ENCODE measurements at regions not wholly inside any gene's neighbourhood (a gene's known extent, or its start where the extent isn't known, plus 50 kb on each side); places are given as distances from the start of the nearest gene placed in this dataset.

GRCh38 chr2:133954636-133955035 lies 299.2 kb upstream of the MGAT5 start:
- TF ChIP-seq CTCF (IDR thresholded peaks at IDR 0.05) = no peak
- Mint-ChIP-seq H3K4me3 (no peak overlapping the region), H3K4me1 (peaks cover 10% of the 10 kb centered on the region), H3K27ac (no peak overlapping the region), H3K27me3 (ENCODE audit: low read depth, poor library complexity) (no peaks in the 10 kb centered on the region), H3K9me3 (no peaks in the 10 kb centered on the region), H3K36me3 (ENCODE audit: low read depth) (no peaks in the 10 kb centered on the region)
- no peak for DNase-seq

GRCh38 chr2:133955169-133955568 lies 298.7 kb upstream of the MGAT5 start:
- Mint-ChIP-seq H3K27ac (no peak overlapping the region), H3K4me1 (peaks cover 10% of the 10 kb centered on the region), H3K4me3 (no peak overlapping the region), H3K9me3 (no peaks in the 10 kb centered on the region), H3K36me3 (ENCODE audit: low read depth) (no peaks in the 10 kb centered on the region), H3K27me3 (ENCODE audit: low read depth, poor library complexity) (no peaks in the 10 kb centered on the region)
- no peak for TF ChIP-seq CTCF (IDR thresholded peaks at IDR 0.05)
- DNase-seq = no peak

GRCh38 chr2:133956434-133956935 lies 297.4 kb upstream of the MGAT5 start:
- TF ChIP-seq CTCF (IDR thresholded peaks at IDR 0.05) = no peak

DNA sequence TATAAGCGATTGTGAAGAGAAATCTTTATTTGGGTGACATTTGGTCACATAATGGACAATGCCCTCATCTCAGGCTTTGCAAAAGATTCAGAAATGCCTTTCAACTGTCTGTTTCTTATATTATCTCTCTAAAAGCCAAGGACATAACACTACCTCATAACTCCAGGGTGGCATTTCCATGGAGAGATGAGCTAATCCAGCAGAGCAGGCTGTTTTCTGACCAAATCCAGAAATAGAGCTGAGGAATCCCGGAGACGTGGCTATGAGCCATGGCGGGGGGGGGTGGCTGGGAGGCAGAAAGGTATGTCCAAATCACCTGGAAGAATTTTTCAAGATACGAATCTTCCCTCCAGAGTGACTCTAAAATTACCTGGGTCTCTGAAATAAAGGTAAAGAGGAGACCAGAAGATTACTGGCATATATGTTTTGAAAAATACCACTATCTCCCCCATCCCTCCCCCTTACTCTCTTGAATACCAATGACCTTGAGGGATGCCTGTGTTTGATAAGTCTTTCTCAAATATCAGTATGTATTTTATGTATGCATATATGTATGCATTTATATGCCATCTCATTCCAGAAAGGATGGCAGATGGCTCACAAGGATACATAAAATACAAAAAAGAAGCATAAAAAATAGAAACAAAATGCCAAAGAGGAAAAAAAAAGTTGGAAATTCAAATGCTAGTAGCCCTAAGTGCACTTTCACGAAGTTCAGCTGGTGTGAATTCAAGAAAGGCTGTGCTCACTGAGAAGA lies 296.0 kb upstream of the MGAT5 start:
- no peak overlapping the region for H3K4me3 Mint-ChIP-seq
- no peak overlapping the region for H3K27ac Mint-ChIP-seq
- H3K36me3 Mint-ChIP-seq (ENCODE audit: low read depth) = no peaks in the 10 kb centered on the region
- H3K9me3 Mint-ChIP-seq = no peaks in the 10 kb centered on the region
- no peak for DNase-seq
- no peaks in the 10 kb centered on the region for H3K27me3 Mint-ChIP-seq (ENCODE audit: low read depth, poor library complexity)
- TF ChIP-seq CTCF (IDR thresholded peaks at IDR 0.05) = no peak
- H3K4me1 Mint-ChIP-seq = peaks cover 10% of the 10 kb centered on the region

More at GRCh38 chr2:133956434-133956935, 297.4 kb upstream of the MGAT5 start:
- H3K4me3 Mint-ChIP-seq = no peak overlapping the region
- no peaks in the 10 kb centered on the region for H3K36me3 Mint-ChIP-seq (ENCODE audit: low read depth)
- H3K27ac Mint-ChIP-seq = no peak overlapping the region
- no peak for DNase-seq
- H3K9me3 Mint-ChIP-seq = no peaks in the 10 kb centered on the region
- no peaks in the 10 kb centered on the region for H3K27me3 Mint-ChIP-seq (ENCODE audit: low read depth, poor library complexity)
- H3K4me1 Mint-ChIP-seq = peaks cover 10% of the 10 kb centered on the region

GRCh38 chr2:133959066-133959465 lies 294.8 kb upstream of the MGAT5 start:
- Mint-ChIP-seq H3K27ac (no peak overlapping the region), H3K4me3 (no peak overlapping the region), H3K4me1 (peaks cover 10% of the 10 kb centered on the region), H3K36me3 (ENCODE audit: low read depth) (no peaks in the 10 kb centered on the region), H3K27me3 (ENCODE audit: low read depth, poor library complexity) (no peaks in the 10 kb centered on the region), H3K9me3 (peaks cover 4% of the 10 kb centered on the region)
- no peak for TF ChIP-seq CTCF (IDR thresholded peaks at IDR 0.05)
- DNase-seq = no peak
